T-helper 1 cell (primary cell): ENCODE measurements at regions not wholly inside any gene's neighbourhood (a gene's known extent, or its start where the extent isn't known, plus 50 kb on each side); places are given as distances from the start of the nearest gene placed in this dataset.

ENCODE experiments used
- DNase-seq, 5 donors: peaks; one replicate each; pipeline ENCODE4 v3.0.0-alpha.2; 2012 to 2020

GRCh38 chr15:95639208-95639607 is 691.3 kb upstream of the NR2F2 start:
- DNase-seq, result no peak

GRCh38 chr15:95644100-95644875 is 686.2 kb upstream of the NR2F2 start:
- DNase-seq, result no peak

- no peak for DNase-seq
Observed at GRCh38 chr15:95645791-95646338, 684.6 kb upstream of the NR2F2 start.

- DNase-seq, result no peak
Observed at GRCh38 chr15:95646484-95647273, 683.8 kb upstream of the NR2F2 start.

- no peak for DNase-seq
Observed at GRCh38 chr15:95647531-95648277, 682.8 kb upstream of the NR2F2 start.

GRCh38 chr15:95653361-95653805 is 677.1 kb upstream of the NR2F2 start:
- DNase-seq, result no peak

GRCh38 chr15:95655089-95655607 is 675.4 kb upstream of the NR2F2 start:
- DNase-seq, result no peak

GRCh38 chr15:95656595-95656994 is 673.9 kb upstream of the NR2F2 start:
- no peak for DNase-seq

GRCh38 chr15:95658799-95659198 is 671.7 kb upstream of the NR2F2 start:
- DNase-seq, result no peak

- DNase-seq, result no peak
Observed at GRCh38 chr15:95659656-95660055, 670.8 kb upstream of the NR2F2 start.

GRCh38 chr15:95662638-95663037 is 667.9 kb upstream of the NR2F2 start:
- no peak for DNase-seq

GRCh38 chr15:95663156-95664100 is 667.1 kb upstream of the NR2F2 start:
- no peak for DNase-seq

GRCh38 chr15:95664450-95664849 is 666.0 kb upstream of the NR2F2 start:
- DNase-seq, result no peak

GRCh38 chr15:95669146-95669922 is 661.2 kb upstream of the NR2F2 start:
- peak in 1 of 5 donors; percentile 7 for DNase-seq

- DNase-seq, result no peak
Observed at GRCh38 chr15:95674031-95674430, 656.5 kb upstream of the NR2F2 start.

- DNase-seq, result no peak
Observed at GRCh38 chr15:95676500-95676899, 654.0 kb upstream of the NR2F2 start.

GRCh38 chr15:95679847-95680582 is 650.5 kb upstream of the NR2F2 start:
- DNase-seq, result no peak

GRCh38 chr15:95680728-95681127 is 649.8 kb upstream of the NR2F2 start:
- no peak for DNase-seq

- no peak for DNase-seq
Observed at GRCh38 chr15:95681836-95682544, 648.5 kb upstream of the NR2F2 start.
